Ammon's horn (tissue), 1 donor: ENCODE measurements at regions not wholly inside any gene's neighbourhood (a gene's known extent, or its start where the extent isn't known, plus 50 kb on each side); places are given as distances from the start of the nearest gene placed in this dataset.

Source experiments
- DNase-seq: peaks from one replicate; pipeline ENCODE4 v3.0.0-alpha.2; 2016; ENCODE audit warnings: low spot score

DNA sequence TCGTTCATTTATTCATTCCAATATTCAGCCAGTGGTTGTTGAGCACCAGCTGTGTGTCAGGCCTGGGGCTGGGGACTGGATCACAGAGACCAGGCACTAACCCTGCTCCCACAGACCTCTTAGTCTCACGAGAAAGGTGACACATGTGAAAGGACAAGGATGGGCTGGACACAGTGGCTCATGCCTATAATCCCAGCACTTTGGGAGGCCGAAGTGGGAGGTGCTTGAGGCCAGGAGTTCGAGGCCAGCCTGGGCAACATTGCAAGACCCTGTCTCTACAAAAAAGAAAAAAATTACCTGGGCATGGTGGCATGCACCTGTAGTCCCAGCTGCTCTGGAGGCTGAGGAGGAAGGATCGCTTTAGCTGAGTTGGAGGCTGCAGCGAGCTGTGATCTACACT is 105.9 kb upstream of the SDK1 start:
- DNase-seq, result no peak

DNA sequence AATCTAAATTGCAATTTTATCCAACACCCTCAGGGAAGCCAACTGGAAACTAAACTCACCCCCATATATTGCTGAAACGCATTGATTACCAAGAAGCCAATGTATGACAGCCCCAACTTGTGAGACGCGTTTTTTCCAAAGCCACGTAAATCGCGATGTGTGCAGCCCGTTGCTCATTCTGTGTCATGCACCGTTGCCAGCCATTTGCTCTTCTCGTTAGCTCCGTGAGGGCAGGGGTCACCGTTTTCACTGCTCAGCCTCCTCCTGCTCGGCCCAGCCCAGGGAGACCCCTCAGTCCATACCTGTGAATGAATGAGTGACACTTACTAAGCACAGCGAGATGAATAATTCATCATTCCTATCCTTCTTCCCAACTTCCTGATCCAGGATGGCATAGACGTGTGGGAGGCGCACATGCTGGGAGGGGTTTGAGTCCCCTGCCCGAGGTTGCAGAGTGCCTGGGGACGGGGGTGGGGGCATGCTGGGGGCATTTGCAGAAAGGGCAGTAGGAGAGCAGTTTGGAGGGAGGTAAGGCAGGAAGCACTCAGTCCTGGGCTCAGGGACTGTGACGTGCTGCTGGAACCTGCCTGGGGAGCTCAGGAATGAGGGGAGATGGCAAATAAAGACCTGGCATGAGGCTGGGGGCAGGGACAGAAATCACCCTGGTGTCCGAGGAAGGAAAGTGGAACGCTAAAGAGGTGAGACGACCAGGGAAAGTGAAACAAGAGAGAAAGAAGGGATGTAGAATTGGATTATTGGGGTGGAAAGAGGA is 104.2 kb upstream of the SDK1 start:
- DNase-seq, result no peak

DNA sequence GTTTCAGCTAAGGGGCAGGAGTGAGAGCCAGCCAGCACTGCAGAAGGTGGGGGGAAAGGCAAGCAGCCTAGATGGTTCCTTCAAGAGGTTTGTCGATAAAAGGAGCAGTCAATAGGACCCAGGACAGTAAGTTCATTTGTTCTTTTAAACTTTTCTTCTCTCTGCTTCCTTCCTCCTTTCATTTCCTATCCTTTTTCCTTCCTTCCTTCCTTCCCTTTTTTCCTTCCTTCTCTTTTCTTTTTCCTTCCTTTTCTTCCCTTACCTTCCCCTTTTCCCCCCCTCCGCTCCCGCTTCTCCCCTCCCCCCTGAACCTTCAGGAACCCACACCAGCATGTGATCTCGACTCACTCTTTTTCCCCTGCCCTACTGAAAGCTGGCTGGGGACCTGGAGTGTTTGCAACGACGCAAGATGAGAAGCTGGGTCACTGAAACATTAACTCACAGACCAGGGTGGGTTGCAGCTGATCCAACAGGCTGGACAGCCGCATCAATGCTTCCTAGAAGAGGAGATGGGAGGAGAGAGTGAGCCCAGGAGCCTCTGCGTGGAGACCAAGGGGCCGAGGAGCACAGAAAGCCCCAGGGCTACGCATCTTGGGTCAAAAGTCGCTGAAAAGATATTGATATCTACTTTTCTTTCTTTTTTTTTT is 103.4 kb upstream of the SDK1 start:
- no peak for DNase-seq

DNA sequence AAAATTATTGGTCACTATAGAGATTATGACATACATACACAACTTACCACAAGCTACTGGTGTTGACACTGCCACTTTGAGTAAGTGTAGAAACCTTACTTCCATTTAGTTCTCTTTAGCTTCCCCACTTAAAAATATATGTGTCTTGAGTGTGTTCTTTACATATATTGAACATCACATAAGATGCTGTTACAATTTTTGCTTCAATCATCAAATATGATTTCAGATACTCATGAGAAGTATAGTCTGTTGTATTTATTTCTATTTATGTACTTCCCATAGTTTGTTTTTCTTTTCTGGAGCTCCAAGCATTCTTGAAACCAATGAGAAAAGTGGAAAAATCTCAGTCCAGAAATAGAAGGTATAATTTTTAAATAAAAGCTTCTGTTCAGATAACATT is 102.7 kb upstream of the SDK1 start:
- no peak for DNase-seq

DNA sequence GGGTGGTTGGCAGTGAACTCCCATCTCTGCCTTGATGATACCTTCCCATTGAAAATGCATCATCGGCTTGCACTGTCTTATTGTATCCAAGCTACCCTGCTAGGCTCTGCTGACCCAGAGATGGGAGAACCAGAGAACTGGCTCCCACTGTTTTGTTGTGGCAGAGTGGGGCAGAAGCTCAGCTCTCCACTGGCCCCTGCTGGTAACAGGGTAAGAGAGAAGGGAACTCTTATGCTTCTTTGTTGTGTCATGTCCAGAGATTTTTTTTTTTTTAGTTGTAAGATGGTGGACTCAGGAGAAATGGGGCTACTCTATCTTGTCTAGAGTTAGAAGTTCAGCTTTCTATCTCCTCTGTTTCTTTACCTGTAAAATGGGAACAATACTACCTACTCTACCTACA is 100.5 kb upstream of the SDK1 start:
- DNase-seq, result no peak

DNA sequence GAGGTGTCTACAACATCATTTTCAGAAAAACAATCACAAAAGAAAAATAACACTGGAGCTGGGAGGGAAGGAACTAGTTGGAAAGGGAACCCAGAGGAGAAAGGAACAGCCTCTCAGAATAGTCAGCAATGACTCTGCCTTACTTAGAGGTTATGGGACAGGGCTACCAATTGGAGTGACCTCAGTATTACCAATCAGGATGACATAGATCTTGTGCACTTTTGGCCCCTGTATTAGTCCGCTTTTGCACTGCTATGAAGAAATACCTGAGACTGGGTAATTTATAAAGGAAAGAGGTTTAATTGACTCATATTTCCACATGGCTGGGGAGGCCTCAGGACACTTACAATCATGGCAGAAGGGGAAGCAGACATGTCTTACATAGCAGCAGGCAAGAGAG is 99.7 kb upstream of the SDK1 start:
- no peak for DNase-seq

DNA sequence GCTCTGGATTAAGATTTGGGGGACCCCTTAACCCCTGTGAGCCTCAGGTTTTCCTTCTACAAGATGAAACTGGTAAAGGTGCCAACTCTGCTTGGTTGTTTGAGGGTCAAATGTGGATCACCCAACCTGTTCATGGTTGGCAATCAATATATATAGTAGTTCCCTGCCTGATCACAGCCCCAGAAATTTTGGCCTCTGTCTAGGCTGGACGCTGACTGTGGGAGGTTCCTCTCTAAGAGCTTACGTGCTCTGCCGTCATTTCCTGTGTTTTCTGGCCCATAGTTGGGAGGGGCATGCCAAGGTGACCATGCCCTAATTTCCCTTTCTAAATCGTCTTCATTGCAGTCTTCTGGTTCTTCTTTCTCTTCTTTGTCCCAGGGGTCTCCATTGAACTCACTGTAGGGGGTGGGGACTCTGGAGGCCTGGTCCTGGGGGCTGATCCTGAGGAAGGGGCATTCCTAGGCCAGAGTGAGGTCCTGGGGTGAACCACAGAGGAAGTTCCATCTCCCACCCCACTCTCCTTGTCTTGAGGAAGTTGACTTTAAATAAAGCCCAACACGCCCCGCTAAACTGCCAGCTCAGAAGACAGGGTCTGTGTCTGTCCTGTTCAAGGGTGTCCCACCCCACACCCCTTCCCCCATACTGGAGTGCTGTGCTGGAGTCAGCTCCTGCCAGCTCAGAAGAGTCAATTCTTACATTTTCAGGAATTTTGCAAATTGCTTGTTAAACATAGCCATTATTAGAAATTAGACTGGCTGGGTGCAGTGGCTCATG is 98.9 kb upstream of the SDK1 start:
- peak; percentile 33 for DNase-seq

DNA sequence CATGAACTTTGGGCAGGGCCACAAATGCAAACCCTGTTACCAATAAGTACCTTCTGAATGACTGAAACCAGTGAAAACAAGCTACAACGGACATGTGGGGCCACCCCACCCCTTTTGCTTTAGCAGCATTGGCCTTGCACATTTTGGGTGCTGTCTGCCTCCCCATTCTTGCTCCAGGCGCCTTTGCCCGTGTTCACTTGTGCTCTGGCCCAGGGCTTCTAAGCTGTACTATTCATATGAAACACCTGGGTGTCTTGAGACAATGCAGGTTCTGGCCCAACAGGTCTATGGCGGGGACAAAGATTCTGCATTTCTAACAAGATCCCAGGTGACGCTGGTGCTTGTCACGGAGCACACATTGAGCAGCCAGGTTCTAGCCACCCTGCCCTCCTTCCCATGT is 96.5 kb upstream of the SDK1 start:
- DNase-seq, result no peak

DNA sequence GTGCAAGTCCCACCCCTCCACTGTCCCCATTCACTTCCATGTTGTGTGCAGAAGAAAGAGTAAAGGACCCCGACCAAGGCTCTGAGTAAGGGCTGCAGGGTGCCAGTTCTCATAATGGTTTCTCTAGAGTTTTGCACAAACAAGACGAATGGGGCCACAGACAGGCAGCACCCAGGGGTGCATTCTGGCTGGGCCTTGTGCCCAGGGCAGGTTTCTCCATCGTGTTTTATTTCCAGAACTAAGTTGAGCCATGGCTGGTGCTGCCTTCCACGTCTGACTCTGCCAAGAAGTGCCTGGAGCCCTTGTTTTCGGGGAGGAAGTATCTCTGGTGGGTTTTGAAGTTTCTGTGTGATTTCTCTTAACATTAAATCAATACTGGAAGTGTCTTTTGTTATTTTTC is 95.0 kb upstream of the SDK1 start:
- no peak for DNase-seq

DNA sequence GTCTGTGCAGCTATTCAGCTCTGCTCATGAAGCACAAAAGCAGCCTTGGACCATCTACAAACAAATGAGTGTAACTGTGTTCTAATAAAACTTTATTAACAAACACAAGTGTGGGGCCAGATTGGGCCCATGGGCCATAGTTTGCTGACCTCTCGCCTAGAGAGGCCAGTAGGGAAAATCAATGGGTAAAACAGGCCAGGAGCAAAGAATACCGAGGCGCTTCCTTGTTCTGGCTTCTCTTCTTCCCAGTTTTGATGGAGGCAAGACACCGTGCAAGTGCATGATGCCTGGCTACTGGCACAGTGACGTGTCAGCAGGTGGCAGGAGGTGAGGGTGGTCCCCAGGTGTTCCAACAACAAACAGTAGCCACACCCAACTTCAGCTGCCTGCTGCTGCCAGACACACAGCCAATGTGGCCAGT is 94.3 kb upstream of the SDK1 start:
- no peak for DNase-seq

DNA sequence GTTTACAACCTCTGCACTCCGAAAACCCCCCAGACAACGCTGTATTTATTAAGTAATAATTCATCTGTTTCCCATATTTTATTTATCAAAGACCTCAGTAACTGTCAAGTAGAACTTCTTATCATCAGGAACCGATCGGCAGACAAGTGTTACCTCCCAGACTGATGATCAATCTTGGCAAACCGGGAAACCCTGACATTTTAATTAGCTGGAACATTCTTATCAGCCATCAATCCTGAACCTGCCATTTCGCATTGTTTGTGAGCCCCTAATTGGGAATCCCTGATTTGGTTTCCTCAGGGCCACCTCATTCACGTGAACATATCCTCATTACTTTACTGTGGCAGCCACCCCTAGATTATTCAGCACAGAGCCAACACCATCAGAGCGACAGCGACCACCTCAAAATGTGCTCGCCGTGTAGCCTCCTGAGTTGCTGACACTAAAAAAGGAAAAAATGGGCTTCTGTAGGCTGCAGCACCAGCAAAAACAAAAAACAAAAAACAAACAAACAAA is 93.6 kb upstream of the SDK1 start:
- DNase-seq, result no peak

DNA sequence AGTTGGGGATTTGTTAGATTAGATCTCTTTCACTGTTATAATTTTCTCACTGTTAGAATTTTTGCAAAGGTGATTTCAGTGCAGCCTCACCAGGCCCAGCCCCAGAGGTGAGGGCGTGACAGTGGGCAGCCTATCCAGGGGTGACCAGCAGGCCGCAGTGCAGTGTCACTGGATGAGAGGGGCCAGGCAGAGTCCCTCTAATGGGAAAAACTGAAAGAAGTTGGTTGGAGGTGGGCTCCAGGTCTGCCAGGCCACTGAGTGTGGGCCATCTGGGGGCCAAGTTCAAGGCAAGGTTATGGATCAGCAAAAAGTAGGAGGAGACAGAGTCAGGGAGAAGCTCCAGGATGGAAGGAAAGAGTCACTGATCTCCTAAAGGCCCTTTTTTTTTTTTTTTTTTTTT is 90.5 kb upstream of the SDK1 start:
- no peak for DNase-seq

DNA sequence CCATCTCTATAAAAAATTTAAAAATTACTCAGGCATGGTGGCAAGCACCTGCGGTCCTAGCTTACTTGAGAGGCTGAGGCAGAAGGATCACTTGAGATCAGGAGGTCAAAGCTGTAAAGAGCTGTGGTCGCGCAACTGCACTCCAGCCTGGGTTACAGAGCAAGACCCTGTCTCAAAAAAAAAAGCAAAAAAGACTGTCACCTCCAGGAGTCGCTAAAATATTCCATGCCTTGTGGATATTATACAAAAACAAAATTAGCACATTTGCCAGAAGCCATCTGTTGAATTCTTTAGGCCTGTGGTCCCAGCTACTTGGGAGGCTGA is 87.0 kb upstream of the SDK1 start:
- no peak for DNase-seq

DNA sequence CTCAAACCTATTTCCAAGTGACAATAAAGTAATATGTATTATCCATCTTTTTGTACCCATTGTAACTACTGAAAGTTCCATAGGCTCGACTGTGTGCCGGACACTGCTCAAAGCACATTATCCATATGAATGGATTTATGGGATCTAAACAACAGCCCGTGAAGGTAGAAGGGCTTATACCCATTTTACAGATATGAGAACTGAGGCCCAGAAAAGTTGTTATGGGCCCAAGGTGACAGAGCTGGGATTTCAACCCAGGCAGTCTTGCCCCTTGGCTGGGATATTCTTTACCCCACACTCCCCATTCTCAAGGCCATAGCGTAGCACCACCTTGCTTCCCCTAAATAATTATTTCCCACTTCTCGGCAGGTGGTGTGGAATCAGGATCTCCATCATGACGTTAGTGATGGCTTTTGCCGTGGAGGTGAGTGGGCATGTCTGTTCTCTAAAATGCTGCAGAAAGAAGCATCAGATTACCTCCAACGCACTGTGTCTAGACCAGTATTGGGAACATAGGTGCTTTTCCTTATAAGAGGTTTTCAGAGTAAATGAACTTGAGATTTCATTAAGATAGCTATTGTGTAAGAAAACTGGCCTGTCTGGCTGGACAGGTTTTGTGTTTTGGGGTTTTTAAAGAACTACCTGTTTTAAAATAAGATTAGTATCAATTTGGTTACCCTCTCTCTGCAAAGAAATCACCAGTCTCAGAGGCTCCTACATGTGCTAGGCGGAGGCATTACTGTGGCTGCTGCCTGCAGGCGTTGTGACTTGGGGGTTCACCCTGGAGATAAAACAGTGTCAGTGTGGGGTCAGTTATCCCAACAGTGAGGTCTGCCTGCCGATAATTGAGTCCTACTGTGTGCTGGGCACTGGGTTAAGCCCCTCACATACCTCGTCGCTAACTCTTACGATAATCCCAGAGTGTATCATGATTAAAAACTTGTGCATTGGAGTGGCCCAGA is 85.1 kb upstream of the SDK1 start:
- DNase-seq, result no peak

DNA sequence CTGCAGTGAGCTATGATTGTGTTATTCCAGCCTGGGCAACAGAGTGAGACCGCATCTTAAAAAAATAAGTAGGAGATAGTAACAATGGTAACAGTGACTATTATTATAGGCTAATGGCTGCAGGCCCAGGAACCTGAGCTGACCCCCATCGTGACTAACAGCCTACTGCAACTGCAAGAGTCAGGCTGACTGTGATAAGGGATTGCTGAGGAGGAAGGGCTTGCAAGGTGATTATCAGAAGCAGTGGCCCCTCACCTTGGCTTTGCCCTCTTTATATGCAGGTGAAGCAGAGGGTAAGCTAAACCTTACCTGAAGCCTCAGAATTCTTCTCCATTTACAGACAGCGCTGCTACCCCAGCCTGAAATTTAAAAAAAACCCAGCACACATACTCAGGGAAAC is 83.9 kb upstream of the SDK1 start:
- no peak for DNase-seq

DNA sequence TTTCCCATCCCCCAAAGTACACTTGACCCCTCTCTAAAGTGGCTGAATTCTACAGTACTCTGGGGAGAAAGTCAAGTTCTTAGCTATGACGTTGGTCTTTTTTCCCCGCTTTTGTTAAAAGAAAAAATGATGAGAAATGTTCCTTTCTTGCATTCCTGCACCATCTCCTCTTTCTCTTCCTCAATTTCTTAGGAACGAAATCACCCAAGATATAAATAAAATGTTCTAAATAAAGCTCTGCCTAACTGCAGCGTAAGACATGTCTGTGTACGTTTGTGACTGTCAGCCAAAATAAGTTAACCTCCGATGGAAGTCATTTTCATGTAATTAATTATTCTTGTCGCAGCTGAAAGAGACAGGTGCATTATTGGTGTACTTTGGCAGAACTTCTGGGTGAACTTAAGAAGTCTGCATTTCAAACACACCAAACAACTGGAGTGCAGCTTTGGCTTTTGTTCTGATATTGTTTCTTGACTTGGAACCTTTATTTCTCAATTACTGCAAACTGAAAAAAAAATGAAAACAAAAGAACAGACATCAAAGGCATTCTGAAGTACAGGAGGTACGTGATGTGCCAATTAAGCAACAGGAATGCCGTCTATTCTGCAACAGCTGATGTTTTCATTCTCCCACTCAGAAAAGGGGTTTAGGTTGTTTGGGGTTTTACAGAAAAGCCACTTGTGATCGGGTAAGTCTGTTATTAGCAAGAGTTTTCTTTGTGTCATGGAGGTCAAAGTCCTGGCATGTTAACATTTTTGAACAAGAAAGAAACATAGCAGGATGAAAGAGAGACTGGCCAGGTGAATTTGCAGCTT is 82.4 kb upstream of the SDK1 start:
- no peak for DNase-seq

DNA sequence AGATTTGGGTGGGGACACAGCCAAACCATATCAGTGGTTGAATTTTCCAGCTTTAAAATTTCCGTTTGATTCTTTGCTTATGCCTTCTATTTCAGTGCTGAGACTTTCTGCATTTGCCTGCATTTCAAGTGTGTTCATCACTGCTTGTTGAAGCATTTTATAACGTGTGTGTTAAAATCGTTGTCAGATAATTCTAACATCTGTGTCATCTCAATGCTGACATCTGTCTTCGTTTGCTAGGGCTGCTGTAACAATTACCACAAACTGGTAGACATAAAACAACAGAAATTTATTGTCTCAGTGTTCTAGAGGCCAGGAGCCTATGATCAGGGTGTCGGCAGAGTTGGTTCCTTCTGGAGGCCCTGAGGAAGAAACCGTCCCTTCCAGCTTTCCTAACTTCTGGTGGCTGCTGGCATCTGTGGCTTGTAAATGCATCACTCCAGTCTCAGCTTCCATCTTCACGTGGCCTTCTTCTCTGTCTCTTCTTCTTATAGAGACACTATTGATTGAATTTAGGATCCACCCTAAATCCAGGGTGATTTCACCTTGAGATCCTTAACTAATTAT is 71.1 kb upstream of the SDK1 start:
- DNase-seq, result no peak

DNA sequence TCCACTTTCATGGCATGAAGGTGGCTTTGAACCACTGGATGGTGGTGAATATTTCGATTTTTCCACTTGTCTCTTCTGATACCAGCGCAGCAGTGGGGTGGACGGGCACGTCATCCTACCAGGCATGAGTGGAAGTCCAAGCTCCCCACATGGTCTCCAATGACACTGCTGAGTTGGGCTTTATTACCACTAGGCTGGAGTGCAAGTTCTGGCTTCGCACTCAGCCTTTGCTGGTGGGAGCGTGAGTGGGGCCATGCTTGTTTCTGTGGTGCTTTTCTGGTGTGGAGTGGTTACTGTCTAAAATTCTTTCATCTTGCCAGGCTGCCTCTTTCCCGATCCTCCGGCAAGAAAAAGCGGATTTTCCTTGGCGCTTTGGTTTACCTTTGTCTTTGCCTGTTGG is 70.1 kb upstream of the SDK1 start:
- DNase-seq, result no peak

DNA sequence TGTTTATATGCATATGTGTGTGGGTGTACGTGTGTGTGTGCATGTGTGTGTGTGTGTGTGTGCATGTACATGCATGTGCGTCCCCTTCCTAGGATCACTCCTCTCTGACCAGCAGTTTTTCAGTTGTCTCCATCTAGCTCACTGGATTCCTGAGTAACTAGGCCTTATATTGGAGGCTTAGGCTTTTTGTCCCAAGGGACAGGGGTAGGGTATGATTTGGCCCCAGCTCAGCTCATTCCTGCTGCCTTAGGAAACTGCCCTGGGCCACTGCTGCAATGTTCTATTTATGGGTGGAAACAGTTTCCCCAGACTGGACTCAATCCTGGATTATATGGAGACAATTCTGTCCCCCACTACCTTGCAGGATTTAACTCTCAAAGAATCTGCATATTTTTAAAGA is 68.8 kb upstream of the SDK1 start:
- DNase-seq, result no peak

DNA sequence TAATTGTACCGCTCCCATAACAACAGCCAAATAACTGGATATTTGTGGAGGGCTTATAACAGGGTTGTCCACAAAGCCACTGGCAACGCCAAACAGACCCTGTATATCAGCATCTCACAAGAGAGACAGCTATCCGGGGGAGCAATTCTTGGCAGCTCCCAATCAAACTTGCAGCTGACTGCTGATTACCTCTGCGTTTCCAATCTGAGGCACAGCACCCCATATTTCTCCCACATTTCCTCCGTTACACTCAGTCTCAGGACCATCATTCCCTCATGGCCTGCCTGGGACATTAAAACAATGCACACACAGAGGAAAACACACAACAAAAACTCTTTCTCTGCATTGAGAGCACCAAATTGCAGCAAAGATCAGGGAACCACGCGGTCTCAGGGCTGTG is 67.8 kb upstream of the SDK1 start:
- no peak for DNase-seq

DNA sequence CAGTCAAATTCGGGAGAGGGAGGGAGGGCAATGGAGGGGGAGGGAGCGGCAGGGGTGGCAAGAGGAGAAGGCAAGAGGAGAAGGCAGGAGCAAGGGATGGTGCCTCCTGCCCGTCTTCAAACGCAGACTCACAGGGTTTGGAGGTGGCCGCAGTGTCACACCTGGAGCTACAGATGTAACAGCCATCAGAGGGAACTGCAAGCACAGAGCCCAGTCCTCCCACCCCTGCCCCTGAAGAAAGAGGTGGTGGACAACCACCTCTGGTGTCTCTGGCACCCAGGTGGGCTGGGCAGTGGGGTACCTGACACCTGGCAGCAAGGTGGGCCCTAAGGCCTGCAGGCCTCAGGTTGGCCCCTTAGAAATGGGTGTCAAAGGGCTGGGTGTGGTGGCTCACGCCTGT is 67.0 kb upstream of the SDK1 start:
- DNase-seq, result no peak
